ENCODE measurements at regions not wholly inside any gene's neighbourhood (a gene's known extent, or its start where the extent isn't known, plus 50 kb on each side); places are given as distances from the start of the nearest gene placed in this dataset.

GRCh38 chr3:72567474-72567873 is 280.8 kb downstream of the SHQ1 start:
- TF ChIP-seq, protein P1, sequence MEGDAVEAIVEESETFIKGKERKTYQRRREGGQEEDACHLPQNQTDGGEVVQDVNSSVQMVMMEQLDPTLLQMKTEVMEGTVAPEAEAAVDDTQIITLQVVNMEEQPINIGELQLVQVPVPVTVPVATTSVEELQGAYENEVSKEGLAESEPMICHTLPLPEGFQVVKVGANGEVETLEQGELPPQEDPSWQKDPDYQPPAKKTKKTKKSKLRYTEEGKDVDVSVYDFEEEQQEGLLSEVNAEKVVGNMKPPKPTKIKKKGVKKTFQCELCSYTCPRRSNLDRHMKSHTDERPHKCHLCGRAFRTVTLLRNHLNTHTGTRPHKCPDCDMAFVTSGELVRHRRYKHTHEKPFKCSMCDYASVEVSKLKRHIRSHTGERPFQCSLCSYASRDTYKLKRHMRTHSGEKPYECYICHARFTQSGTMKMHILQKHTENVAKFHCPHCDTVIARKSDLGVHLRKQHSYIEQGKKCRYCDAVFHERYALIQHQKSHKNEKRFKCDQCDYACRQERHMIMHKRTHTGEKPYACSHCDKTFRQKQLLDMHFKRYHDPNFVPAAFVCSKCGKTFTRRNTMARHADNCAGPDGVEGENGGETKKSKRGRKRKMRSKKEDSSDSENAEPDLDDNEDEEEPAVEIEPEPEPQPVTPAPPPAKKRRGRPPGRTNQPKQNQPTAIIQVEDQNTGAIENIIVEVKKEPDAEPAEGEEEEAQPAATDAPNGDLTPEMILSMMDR (IDR thresholded peaks at IDR 0.05; ENCODE audit: low read length): no peak
- TF ChIP-seq EZH2 (optimal IDR thresholded peaks at IDR 0.05; ENCODE audit: low read depth, low read length): no peak
- TF ChIP-seq EZH2phosphoT487 (IDR thresholded peaks at IDR 0.05; ENCODE audit: low read length): no peak
- Histone ChIP-seq H3K9me3 (replicated peaks; ENCODE audit: insufficient read depth, low read length) (no peaks in the 10 kb centered on the region), H3K9me2 (replicated peaks; ENCODE audit: insufficient read depth, low read length) (no peaks in the 10 kb centered on the region), H3K36me3 (replicated peaks; ENCODE audit: insufficient read depth, low read length) (no peaks in the 10 kb centered on the region), H3K4me1 (ENCODE audit: low read length) (no peaks in the 10 kb centered on the region), H3K79me2 (ENCODE audit: low read length) (no peaks in the 10 kb centered on the region), H3F3A (ENCODE audit: insufficient read depth, low read length) (no peaks in the 10 kb centered on the region), H2AFZ (ENCODE audit: low read length) (no peak overlapping the region), H3K4me2 (ENCODE audit: low read depth, low read length) (no peak overlapping the region), H4K20me1 (ENCODE audit: insufficient read depth, low read length) (no peaks in the 10 kb centered on the region), H3K27ac (ENCODE audit: low read length) (no peak overlapping the region), H3K9ac (ENCODE audit: low read length) (no peak overlapping the region), H3K4me3 (ENCODE audit: low read length) (no peak overlapping the region), H3K27me3 (replicated peaks; ENCODE audit: insufficient read depth, low read length) (no peaks in the 10 kb centered on the region)
- no peak for DNase-seq

GRCh38 chr3:72565593-72565992 is 282.7 kb downstream of the SHQ1 start:
- Histone ChIP-seq H3K4me1 (ENCODE audit: low read length) (no peaks in the 10 kb centered on the region), H4K20me1 (ENCODE audit: insufficient read depth, low read length) (no peaks in the 10 kb centered on the region), H3K9me2 (replicated peaks; ENCODE audit: insufficient read depth, low read length) (no peaks in the 10 kb centered on the region), H3K9me3 (replicated peaks; ENCODE audit: insufficient read depth, low read length) (no peaks in the 10 kb centered on the region), H3K4me3 (ENCODE audit: low read length) (no peak overlapping the region), H3K27me3 (replicated peaks; ENCODE audit: insufficient read depth, low read length) (no peaks in the 10 kb centered on the region), H3K4me2 (ENCODE audit: low read depth, low read length) (no peak overlapping the region), H3F3A (ENCODE audit: insufficient read depth, low read length) (no peaks in the 10 kb centered on the region), H3K79me2 (ENCODE audit: low read length) (no peaks in the 10 kb centered on the region), H2AFZ (ENCODE audit: low read length) (no peak overlapping the region), H3K27ac (ENCODE audit: low read length) (no peak overlapping the region), H3K9ac (ENCODE audit: low read length) (no peak overlapping the region), H3K36me3 (replicated peaks; ENCODE audit: insufficient read depth, low read length) (no peaks in the 10 kb centered on the region)
- TF ChIP-seq, protein P1 (IDR thresholded peaks at IDR 0.05; ENCODE audit: low read length): no peak
- TF ChIP-seq EZH2 (optimal IDR thresholded peaks at IDR 0.05; ENCODE audit: low read depth, low read length): no peak
- TF ChIP-seq EZH2phosphoT487 (IDR thresholded peaks at IDR 0.05; ENCODE audit: low read length): no peak
- no peak for DNase-seq

GRCh38 chr3:72563690-72564370 is 284.4 kb downstream of the SHQ1 start:
- Histone ChIP-seq H3K9me3 (replicated peaks; ENCODE audit: insufficient read depth, low read length) (no peaks in the 10 kb centered on the region), H3K4me1 (ENCODE audit: low read length) (no peaks in the 10 kb centered on the region), H3K27me3 (replicated peaks; ENCODE audit: insufficient read depth, low read length) (no peaks in the 10 kb centered on the region), H3K9me2 (replicated peaks; ENCODE audit: insufficient read depth, low read length) (no peaks in the 10 kb centered on the region), H3K27ac (ENCODE audit: low read length) (no peak overlapping the region), H3K4me2 (ENCODE audit: low read depth, low read length) (no peak overlapping the region), H3K79me2 (ENCODE audit: low read length) (no peaks in the 10 kb centered on the region), H4K20me1 (ENCODE audit: insufficient read depth, low read length) (no peaks in the 10 kb centered on the region), H2AFZ (ENCODE audit: low read length) (no peak overlapping the region), H3K4me3 (ENCODE audit: low read length) (no peak overlapping the region), H3F3A (ENCODE audit: insufficient read depth, low read length) (no peaks in the 10 kb centered on the region), H3K9ac (ENCODE audit: low read length) (no peak overlapping the region), H3K36me3 (replicated peaks; ENCODE audit: insufficient read depth, low read length) (no peaks in the 10 kb centered on the region)
- TF ChIP-seq EZH2phosphoT487 (IDR thresholded peaks at IDR 0.05; ENCODE audit: low read length) (no peak), EZH2 (optimal IDR thresholded peaks at IDR 0.05; ENCODE audit: low read depth, low read length) (no peak)
- TF ChIP-seq, protein P1 (IDR thresholded peaks at IDR 0.05; ENCODE audit: low read length): no peak
- DNase-seq: no peak
